ENCODE measurements at regions not wholly inside any gene's neighbourhood (a gene's known extent, or its start where the extent isn't known, plus 50 kb on each side); places are given as distances from the start of the nearest gene placed in this dataset.
A peak's percentile ranks its signal among the peaks of the same experiment; 100 is the strongest.

DNA sequence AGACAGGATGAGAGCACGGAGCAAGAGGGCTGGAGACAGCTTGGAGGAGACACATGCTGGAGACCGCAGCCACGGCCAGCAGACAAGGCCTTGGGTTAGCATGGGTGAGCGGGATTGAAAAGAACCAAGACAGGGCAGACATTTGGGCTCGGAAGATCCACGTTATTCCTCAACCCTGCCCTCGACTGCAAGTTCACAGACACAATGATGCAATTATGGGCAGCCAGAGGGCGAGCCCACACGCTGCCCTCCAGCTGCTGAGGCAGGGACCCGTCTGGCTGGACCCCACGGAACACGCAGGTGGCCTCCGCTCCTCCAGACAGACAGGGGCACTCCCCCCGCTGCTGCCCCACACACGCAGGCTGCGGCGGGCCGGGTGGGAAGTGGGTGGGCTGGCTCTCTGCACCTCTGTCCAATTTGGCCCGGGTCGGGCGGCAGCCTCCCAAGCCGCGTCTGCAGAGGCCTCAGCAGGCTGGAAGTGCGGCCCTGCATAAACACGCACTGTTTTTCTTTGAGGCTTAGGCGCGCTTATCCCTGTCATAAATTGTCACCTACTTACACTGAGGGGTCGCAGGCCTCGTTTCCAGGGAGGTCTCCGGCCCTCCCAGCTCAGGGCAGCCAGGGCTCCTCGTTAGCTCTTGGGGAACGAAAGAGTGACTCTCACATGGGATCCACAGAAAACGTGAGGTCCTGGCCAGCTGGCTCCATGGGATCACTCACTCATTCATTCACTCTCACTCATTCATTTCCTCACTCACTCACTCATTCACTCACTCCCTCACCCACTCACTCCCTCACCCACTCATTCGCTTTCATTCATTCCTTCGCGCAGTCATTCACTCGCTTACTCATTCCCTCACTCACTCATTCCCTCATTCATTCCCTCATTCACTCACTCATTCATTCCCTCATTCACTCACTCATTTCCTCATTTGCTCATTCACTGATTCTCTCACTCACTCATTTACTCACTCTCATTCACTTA is 303.9 kb downstream of the C16orf95 start:
- no peak overlapping the region for H3K9ac ChIP-seq (ENCODE audit: insufficient read depth, low read length)
- no peak for TF ChIP-seq EZH2 (IDR thresholded peaks at IDR 0.05; ENCODE audit: low read length, missing control alignments)
- TF ChIP-seq, protein P1, sequence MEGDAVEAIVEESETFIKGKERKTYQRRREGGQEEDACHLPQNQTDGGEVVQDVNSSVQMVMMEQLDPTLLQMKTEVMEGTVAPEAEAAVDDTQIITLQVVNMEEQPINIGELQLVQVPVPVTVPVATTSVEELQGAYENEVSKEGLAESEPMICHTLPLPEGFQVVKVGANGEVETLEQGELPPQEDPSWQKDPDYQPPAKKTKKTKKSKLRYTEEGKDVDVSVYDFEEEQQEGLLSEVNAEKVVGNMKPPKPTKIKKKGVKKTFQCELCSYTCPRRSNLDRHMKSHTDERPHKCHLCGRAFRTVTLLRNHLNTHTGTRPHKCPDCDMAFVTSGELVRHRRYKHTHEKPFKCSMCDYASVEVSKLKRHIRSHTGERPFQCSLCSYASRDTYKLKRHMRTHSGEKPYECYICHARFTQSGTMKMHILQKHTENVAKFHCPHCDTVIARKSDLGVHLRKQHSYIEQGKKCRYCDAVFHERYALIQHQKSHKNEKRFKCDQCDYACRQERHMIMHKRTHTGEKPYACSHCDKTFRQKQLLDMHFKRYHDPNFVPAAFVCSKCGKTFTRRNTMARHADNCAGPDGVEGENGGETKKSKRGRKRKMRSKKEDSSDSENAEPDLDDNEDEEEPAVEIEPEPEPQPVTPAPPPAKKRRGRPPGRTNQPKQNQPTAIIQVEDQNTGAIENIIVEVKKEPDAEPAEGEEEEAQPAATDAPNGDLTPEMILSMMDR (conservative IDR thresholded peaks at IDR 0.05 in 1 of 2, IDR thresholded peaks at IDR 0.05 in 1 of 2; ENCODE audit: low read depth in 1 of 2, low read length in 2 of 2), result no peak
- H4K20me1 ChIP-seq (ENCODE audit: control insufficient read depth, extremely low read depth, insufficient read depth, low read length), result no peaks in the 10 kb centered on the region
- H2AFZ ChIP-seq (ENCODE audit: low read length), result peak overlapping the region; percentile 4
- no peak overlapping the region for H3K4me3 ChIP-seq (replicated peaks in 1 of 4; ENCODE audit: control extremely low read depth in 1 of 4, insufficient read depth in 1 of 4, low read depth in 3 of 4, low read length in 4 of 4)
- H3K4me1 ChIP-seq (ENCODE audit: control insufficient read depth, extremely low read depth, insufficient read depth, low read length), result peaks cover 3% of the 10 kb centered on the region
- no peak for DNase-seq (ENCODE audit: low read depth in 2 of 2)
- no peaks in the 10 kb centered on the region for H3K36me3 ChIP-seq (ENCODE audit: control insufficient read depth, insufficient read depth, low read length)
- H3K9me3 ChIP-seq (ENCODE audit: control insufficient read depth, insufficient read depth, low read depth, low read length), result no peaks in the 10 kb centered on the region
- no peak overlapping the region for H3K27ac ChIP-seq (ENCODE audit: insufficient read depth, low read length)
- H3K4me2 ChIP-seq (ENCODE audit: extremely low read depth, insufficient read depth, low read length), result no peak overlapping the region
- no peaks in the 10 kb centered on the region for H3K79me2 ChIP-seq (ENCODE audit: control insufficient read depth, insufficient read depth, low read length)
- H3K27me3 ChIP-seq (ENCODE audit: control insufficient read depth, insufficient read depth, low read length), result no peaks in the 10 kb centered on the region

DNA sequence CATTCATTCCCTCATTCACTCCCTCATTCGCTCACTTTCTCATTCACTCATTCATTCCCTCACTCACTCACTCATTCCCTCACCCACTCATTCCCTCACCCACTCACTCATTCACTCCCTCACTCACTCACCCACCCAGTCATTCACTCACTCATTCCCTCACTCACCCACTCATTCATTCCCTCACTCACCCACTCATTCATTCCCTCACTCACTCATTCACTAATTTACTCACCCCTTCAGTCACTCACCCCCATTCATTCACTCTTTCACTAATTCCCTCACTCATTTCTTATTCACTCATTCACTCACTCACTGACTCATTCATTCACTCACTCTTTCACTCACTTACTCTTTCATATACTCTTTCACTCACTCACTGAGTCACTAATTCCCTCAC is 303.1 kb downstream of the C16orf95 start:
- Histone ChIP-seq H3K27me3 (ENCODE audit: control insufficient read depth, insufficient read depth, low read length) (no peaks in the 10 kb centered on the region), H3K27ac (ENCODE audit: insufficient read depth, low read length) (no peak overlapping the region), H3K4me3 (replicated peaks in 1 of 4; ENCODE audit: control extremely low read depth in 1 of 4, insufficient read depth in 1 of 4, low read depth in 3 of 4, low read length in 4 of 4) (no peak overlapping the region), H3K9me3 (ENCODE audit: control insufficient read depth, insufficient read depth, low read depth, low read length) (no peaks in the 10 kb centered on the region), H3K79me2 (ENCODE audit: control insufficient read depth, insufficient read depth, low read length) (no peaks in the 10 kb centered on the region), H3K36me3 (ENCODE audit: control insufficient read depth, insufficient read depth, low read length) (no peaks in the 10 kb centered on the region), H3K9ac (ENCODE audit: insufficient read depth, low read length) (no peak overlapping the region), H3K4me2 (ENCODE audit: extremely low read depth, insufficient read depth, low read length) (no peak overlapping the region), H4K20me1 (ENCODE audit: control insufficient read depth, extremely low read depth, insufficient read depth, low read length) (no peaks in the 10 kb centered on the region), H3K4me1 (ENCODE audit: control insufficient read depth, extremely low read depth, insufficient read depth, low read length) (peaks cover 3% of the 10 kb centered on the region), H2AFZ (ENCODE audit: low read length) (no peak overlapping the region)
- TF ChIP-seq, protein P1 (conservative IDR thresholded peaks at IDR 0.05 in 1 of 2, IDR thresholded peaks at IDR 0.05 in 1 of 2; ENCODE audit: low read depth in 1 of 2, low read length in 2 of 2), result no peak
- TF ChIP-seq EZH2 (IDR thresholded peaks at IDR 0.05; ENCODE audit: low read length, missing control alignments), result no peak
- no peak for DNase-seq (ENCODE audit: low read depth in 2 of 2)

- no peak overlapping the region for H3K9ac ChIP-seq (ENCODE audit: insufficient read depth, low read length)
- TF ChIP-seq, protein P1 (conservative IDR thresholded peaks at IDR 0.05 in 1 of 2, IDR thresholded peaks at IDR 0.05 in 1 of 2; ENCODE audit: low read depth in 1 of 2, low read length in 2 of 2), result no peak
- TF ChIP-seq EZH2 (IDR thresholded peaks at IDR 0.05; ENCODE audit: low read length, missing control alignments), result no peak
- no peaks in the 10 kb centered on the region for H3K27me3 ChIP-seq (ENCODE audit: control insufficient read depth, insufficient read depth, low read length)
- no peak for DNase-seq (ENCODE audit: low read depth in 2 of 2)
- no peaks in the 10 kb centered on the region for H3K36me3 ChIP-seq (ENCODE audit: control insufficient read depth, insufficient read depth, low read length)
- H3K9me3 ChIP-seq (ENCODE audit: control insufficient read depth, insufficient read depth, low read depth, low read length), result no peaks in the 10 kb centered on the region
- H3K4me1 ChIP-seq (ENCODE audit: control insufficient read depth, extremely low read depth, insufficient read depth, low read length), result peaks cover 3% of the 10 kb centered on the region
- no peaks in the 10 kb centered on the region for H4K20me1 ChIP-seq (ENCODE audit: control insufficient read depth, extremely low read depth, insufficient read depth, low read length)
- no peaks in the 10 kb centered on the region for H3K79me2 ChIP-seq (ENCODE audit: control insufficient read depth, insufficient read depth, low read length)
- no peak overlapping the region for H3K27ac ChIP-seq (ENCODE audit: insufficient read depth, low read length)
- H3K4me2 ChIP-seq (ENCODE audit: extremely low read depth, insufficient read depth, low read length), result no peak overlapping the region
- no peak overlapping the region for H3K4me3 ChIP-seq (replicated peaks in 1 of 4; ENCODE audit: control extremely low read depth in 1 of 4, insufficient read depth in 1 of 4, low read depth in 3 of 4, low read length in 4 of 4)
- H2AFZ ChIP-seq (ENCODE audit: low read length), result no peak overlapping the region
These were observed 302.2 kb downstream of the C16orf95 start for GRCh38 chr16:87015021-87015420.
